ENCODE measurements at regions not wholly inside any gene's neighbourhood (a gene's known extent, or its start where the extent isn't known, plus 50 kb on each side); places are given as distances from the start of the nearest gene placed in this dataset.
A peak's percentile ranks its signal among the peaks of the same experiment; 100 is the strongest.
"Not testable (repeated sequence)": the region's sequence is repeated elsewhere in the genome, so short reads cannot be mapped to it uniquely, and the experiment has no call there.

GRCh38 chr3:87798567-87798947 is 260.2 kb downstream of the CGGBP1 start:
- intact Hi-C loops (cut with DNase I), result no loop called here
- no peak for DNase-seq (ENCODE audit: low spot score)
- ATAC-seq, result no peak

- intact Hi-C loops (cut with DNase I), result no loop called here
- no peak for ATAC-seq
- DNase-seq (ENCODE audit: low spot score), result no peak
Measured at GRCh38 chr3:87797872-87798566, 260.8 kb downstream of the CGGBP1 start.

GRCh38 chr3:87796843-87797185 is 262.0 kb downstream of the CGGBP1 start:
- intact Hi-C loops (cut with DNase I), result no loop called here
- no peak for ATAC-seq
- DNase-seq (ENCODE audit: low spot score), result no peak

- intact Hi-C loops (cut with DNase I), result no loop called here
- ATAC-seq (no peak), DNase-seq (ENCODE audit: low spot score) (no peak)
Measured at GRCh38 chr3:87796137-87796842, 262.5 kb downstream of the CGGBP1 start.

GRCh38 chr3:87795701-87796100 is 263.1 kb downstream of the CGGBP1 start:
- no peak for DNase-seq (ENCODE audit: low spot score)
- no peak for ATAC-seq
- intact Hi-C loops (cut with DNase I), result no loop called here

GRCh38 chr3:87793337-87793877 is 265.4 kb downstream of the CGGBP1 start:
- intact Hi-C loops (cut with DNase I), result no loop called here
- ATAC-seq (no peak), DNase-seq (ENCODE audit: low spot score) (no peak)

GRCh38 chr3:87792534-87793336 is 266.1 kb downstream of the CGGBP1 start, which contains the start of gene HTR1F:
Gene HTR1F, plus strand, starts transcription at chr3:87792706.
- intact Hi-C loops (cut with DNase I), result no loop called here
- no peak for DNase-seq (ENCODE audit: low spot score)
- ATAC-seq, result peak; percentile 52

GRCh38 chr3:87792198-87792533 is 266.6 kb downstream of the CGGBP1 start:
- intact Hi-C loops (cut with DNase I), result no loop called here
- no peak for ATAC-seq
- DNase-seq (ENCODE audit: low spot score), result no peak

GRCh38 chr3:87791248-87792027 is 267.4 kb downstream of the CGGBP1 start:
- DNase-seq (ENCODE audit: low spot score) (no peak), ATAC-seq (no peak)
- intact Hi-C loops (cut with DNase I), result no loop called here

- intact Hi-C loops (cut with DNase I); ATAC-seq; DNase-seq (ENCODE audit: low spot score): not testable (repeated sequence)
Measured at GRCh38 chr3:87789049-87789448, 269.8 kb downstream of the CGGBP1 start.

GRCh38 chr3:87788516-87788915 is 270.3 kb downstream of the CGGBP1 start:
- intact Hi-C loops (cut with DNase I), result no loop called here
- no peak for ATAC-seq
- no peak for DNase-seq (ENCODE audit: low spot score)

- DNase-seq (ENCODE audit: low spot score) (no peak), ATAC-seq (no peak)
- intact Hi-C loops (cut with DNase I), result no loop called here
Measured at GRCh38 chr3:87780811-87781210, 278.0 kb downstream of the CGGBP1 start.

- intact Hi-C loops (cut with DNase I), result no loop called here
- DNase-seq (ENCODE audit: low spot score), result no peak
- no peak for ATAC-seq
Measured at GRCh38 chr3:87778876-87779275, 279.9 kb downstream of the CGGBP1 start.

- intact Hi-C loops (cut with DNase I), result no loop called here
- DNase-seq (ENCODE audit: low spot score) (no peak), ATAC-seq (peak; percentile 49)
Measured at GRCh38 chr3:87771337-87772192, 287.2 kb downstream of the CGGBP1 start.

GRCh38 chr3:87766721-87767120 is 292.1 kb downstream of the CGGBP1 start:
- no peak for ATAC-seq
- intact Hi-C loops (cut with DNase I), result no loop called here
- DNase-seq (ENCODE audit: low spot score), result no peak

- intact Hi-C loops (cut with DNase I), result no loop called here
- ATAC-seq, result no peak
- DNase-seq (ENCODE audit: low spot score), result no peak
Measured at GRCh38 chr3:87765256-87765655, 293.5 kb downstream of the CGGBP1 start.

- DNase-seq (ENCODE audit: low spot score) (no peak), ATAC-seq (no peak)
- intact Hi-C loops (cut with DNase I), result no loop called here
Measured at GRCh38 chr3:87761795-87762194, 297.0 kb downstream of the CGGBP1 start.

GRCh38 chr3:87761341-87761740 is 297.5 kb downstream of the CGGBP1 start:
- intact Hi-C loops (cut with DNase I), result no loop called here
- DNase-seq (ENCODE audit: low spot score) (no peak), ATAC-seq (no peak)

Measured in sciatic nerve (tissue), 2 donors.